Loucy (cell line): ENCODE measurements at regions not wholly inside any gene's neighbourhood (a gene's known extent, or its start where the extent isn't known, plus 50 kb on each side); places are given as distances from the start of the nearest gene placed in this dataset.

Source experiments
- EZH2phosphoT487 ChIP-seq: fragments of 200-600 bp; IDR thresholded peaks from 2 replicates; pipeline ENCODE4 v1.6.1; 2018; ENCODE audit warnings: antibody characterized with exemption, mild to moderate bottlenecking, moderate library complexity, borderline replicate concordance
- TF ChIP-seq, protein P1 (sequence below): fragments of 200-600 bp; sonication (generic); conservative IDR thresholded peaks from 2 replicates; pipeline ENCODE4 v1.5.1; 2014; ENCODE audit warnings: mild to moderate bottlenecking, antibody characterized with exemption, low read length

DNA sequence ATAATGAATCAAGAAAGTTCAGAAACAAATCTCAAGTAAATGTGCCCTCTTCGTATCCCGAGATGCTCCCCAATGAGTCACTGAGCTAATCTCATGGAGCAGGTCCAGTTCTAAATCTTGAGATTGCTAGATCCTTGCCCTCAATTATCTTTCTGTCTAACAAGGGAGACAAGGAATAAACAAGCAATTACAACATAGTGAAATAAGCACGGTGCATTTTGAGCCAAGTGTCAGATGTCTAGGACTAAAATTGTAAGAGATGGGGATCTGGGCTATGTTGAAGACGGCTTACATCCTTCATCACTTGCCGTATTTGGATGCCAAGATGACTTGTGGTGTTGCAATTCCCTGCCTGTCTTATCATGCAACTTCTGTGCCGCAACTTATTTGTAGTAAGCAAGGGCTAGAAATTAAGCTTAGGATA, 56.5 kb upstream of the ADGRF1 start:
- TF ChIP-seq, protein P1, sequence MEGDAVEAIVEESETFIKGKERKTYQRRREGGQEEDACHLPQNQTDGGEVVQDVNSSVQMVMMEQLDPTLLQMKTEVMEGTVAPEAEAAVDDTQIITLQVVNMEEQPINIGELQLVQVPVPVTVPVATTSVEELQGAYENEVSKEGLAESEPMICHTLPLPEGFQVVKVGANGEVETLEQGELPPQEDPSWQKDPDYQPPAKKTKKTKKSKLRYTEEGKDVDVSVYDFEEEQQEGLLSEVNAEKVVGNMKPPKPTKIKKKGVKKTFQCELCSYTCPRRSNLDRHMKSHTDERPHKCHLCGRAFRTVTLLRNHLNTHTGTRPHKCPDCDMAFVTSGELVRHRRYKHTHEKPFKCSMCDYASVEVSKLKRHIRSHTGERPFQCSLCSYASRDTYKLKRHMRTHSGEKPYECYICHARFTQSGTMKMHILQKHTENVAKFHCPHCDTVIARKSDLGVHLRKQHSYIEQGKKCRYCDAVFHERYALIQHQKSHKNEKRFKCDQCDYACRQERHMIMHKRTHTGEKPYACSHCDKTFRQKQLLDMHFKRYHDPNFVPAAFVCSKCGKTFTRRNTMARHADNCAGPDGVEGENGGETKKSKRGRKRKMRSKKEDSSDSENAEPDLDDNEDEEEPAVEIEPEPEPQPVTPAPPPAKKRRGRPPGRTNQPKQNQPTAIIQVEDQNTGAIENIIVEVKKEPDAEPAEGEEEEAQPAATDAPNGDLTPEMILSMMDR, result no peak
- TF ChIP-seq EZH2phosphoT487, result no peak
